Ovary (tissue), 7 donors: ENCODE measurements at regions not wholly inside any gene's neighbourhood (a gene's known extent, or its start where the extent isn't known, plus 50 kb on each side); places are given as distances from the start of the nearest gene placed in this dataset.

Source experiments
- DNase-seq, 5 donors: peaks; one replicate each; pipeline ENCODE4 v3.0.0-alpha.2; 2019 to 2020
- H3K27ac ChIP-seq, 2 donors: fragments of 200-600 bp; one replicate each; pipeline versions ENCODE4 v1.5.1 to v1.8.0; 2019 to 2022
- H3K27me3 ChIP-seq: fragments of 200-600 bp; one replicate; pipeline ENCODE4 v1.8.0; 2022
- H3K36me3 ChIP-seq: fragments of 200-600 bp; sonication (generic); one replicate; pipeline ENCODE4 v1.5.1; 2019
- H3K4me1 ChIP-seq: one replicate; pipeline ENCODE4 v1.8.1; 2013; ENCODE audit warnings: mild to moderate bottlenecking, moderate library complexity; ENCODE audit not compliant: insufficient read depth
- H3K4me3 ChIP-seq: fragments of 200-600 bp; sonication (generic); one replicate; pipeline ENCODE4 v1.5.1; 2017
- H3K9me3 ChIP-seq, 2 donors: fragments of 200-600 bp in 1 of 2; sonication (generic) in 1 of 2; one replicate each; pipeline versions ENCODE4 v1.5.1 to v1.8.1; 2013 to 2019; ENCODE audit warnings: mild to moderate bottlenecking in 1 of 2, moderate library complexity in 1 of 2
- CTCF ChIP-seq, 3 donors: fragments of 450-650 bp in 2 of 3; fragments of 200-600 bp in 1 of 3; IDR thresholded peaks; one replicate each; pipeline versions ENCODE4 v1.5.1 to v1.8.0; 2016 to 2022; ENCODE audit warnings: antibody characterized with exemption in 3 of 3, mild to moderate bottlenecking in 1 of 3
- EP300 ChIP-seq: sonication (generic); formaldehyde crosslinking; IDR thresholded peaks from one replicate; pipeline ENCODE4 v1.6.1; 2017; ENCODE audit warnings: antibody characterized with exemption
- POLR2A ChIP-seq: fragments of 450-650 bp; IDR thresholded peaks from one replicate; pipeline ENCODE4 v1.6.1; 2017; ENCODE audit warnings: antibody characterized with exemption, mild to moderate bottlenecking, moderate library complexity
- WGBS, 3 donors: extraction: QIAGEN DNeasy Blood & Tissue Kit in 1 of 3; methylation state at CpG; one replicate each; pipeline versions ENCODE4 v1.1.5 to v1.1.7; 2013 to 2017; 5-methylcytosine and 5-hydroxymethylcytosine counted together
- intact Hi-C, 4 donors: fragments of 100-400 bp; cut with DNase I; formaldehyde crosslinking; loops; one replicate each; pipeline versions ENCODE4 v1.11.0 to v1.15.1; 2022 to 2023
- donor health status: DM: no; HTN: no; CAD: no; lungs with moderate emphysema.
- donor health status: DM: no; HTN: no; CAD: no.
- donor health status: Bipolar disorder and iron deficiency.
- donor health status: DM: no; HTN: no; CAD: no.
- donor health status: DM: yes; HTN: yes; CAD: no.

GRCh38 chr4:123952530-123953274, 556.1 kb downstream of the SPRY1 start:
- intact Hi-C loops = no loop called here
- TF ChIP-seq EP300 (no peak), CTCF (IDR thresholded peaks at IDR 0.05) (no peak)
- Histone ChIP-seq H3K27me3 (no peaks in the 10 kb centered on the region), H3K4me1 (no peaks in the 10 kb centered on the region), H3K9me3 (no peaks in the 10 kb centered on the region), H3K27ac (no peak overlapping the region), H3K4me3 (no peak overlapping the region), H3K36me3 (no peaks in the 10 kb centered on the region)
- no peak for DNase-seq
- WGBS, 3 donors = 51 to 71% (median 53%) methylated on average over 3 of the region's 3 CpGs

- 86 to 90% (median 87%) methylated on average over 3 of the region's 3 CpGs for WGBS, 3 donors
- TF ChIP-seq EP300 (no peak), CTCF (IDR thresholded peaks at IDR 0.05) (no peak), POLR2A (no peak)
- no peaks in the 10 kb centered on the region for H3K9me3 ChIP-seq
- no peak overlapping the region for H3K4me3 ChIP-seq
- no peak for DNase-seq
- no peaks in the 10 kb centered on the region for H3K36me3 ChIP-seq
- H3K27me3 ChIP-seq = no peaks in the 10 kb centered on the region
- no peak overlapping the region for H3K27ac ChIP-seq
- H3K4me1 ChIP-seq = no peaks in the 10 kb centered on the region
- intact Hi-C loops = no loop called here
These were observed 557.0 kb downstream of the SPRY1 start for GRCh38 chr4:123953566-123953965.

GRCh38 chr4:123954220-123954619, 557.6 kb downstream of the SPRY1 start:
- H3K4me1 ChIP-seq = no peaks in the 10 kb centered on the region
- no peaks in the 10 kb centered on the region for H3K9me3 ChIP-seq
- 94 to 98% (median 95%) methylated on average over 4 of the region's 4 CpGs for WGBS, 3 donors
- no peaks in the 10 kb centered on the region for H3K27me3 ChIP-seq
- intact Hi-C loops = no loop called here
- H3K27ac ChIP-seq = no peak overlapping the region
- no peak for TF ChIP-seq EP300
- TF ChIP-seq CTCF (IDR thresholded peaks at IDR 0.05) = no peak
- no peak for TF ChIP-seq POLR2A
- DNase-seq = no peak
- no peaks in the 10 kb centered on the region for H3K36me3 ChIP-seq
- no peak overlapping the region for H3K4me3 ChIP-seq

- Histone ChIP-seq H3K4me3 (no peak overlapping the region), H3K4me1 (no peaks in the 10 kb centered on the region), H3K27me3 (no peaks in the 10 kb centered on the region), H3K27ac (no peak overlapping the region), H3K9me3 (no peaks in the 10 kb centered on the region), H3K36me3 (no peaks in the 10 kb centered on the region)
- DNase-seq = no peak
- TF ChIP-seq CTCF (IDR thresholded peaks at IDR 0.05) (no peak), POLR2A (no peak), EP300 (no peak)
- intact Hi-C loops = no loop called here
- WGBS, 3 donors = 95 to 98% (median 98%) methylated on average over 3 of the region's 3 CpGs
These were observed 558.7 kb downstream of the SPRY1 start for GRCh38 chr4:123955167-123955800.
